SK-N-SH treated with all-trans-retinoic acid at 6 μM for 48 hours (cell line): ENCODE measurements at regions not wholly inside any gene's neighbourhood (a gene's known extent, or its start where the extent isn't known, plus 50 kb on each side); places are given as distances from the start of the nearest gene placed in this dataset.

ENCODE experiments used
- ATAC-seq: fragments of 200-7000 bp; cut with Tn5 transposase; 3 replicates; pipeline ENCODE4 v1.9.1; 2020; ENCODE audit warnings: mild to moderate bottlenecking, moderate library complexity
- ARNTL ChIP-seq: fragments of 450-650 bp; formaldehyde crosslinking; IDR thresholded peaks from 2 replicates; pipeline ENCODE4 v1.5.0; 2020; ENCODE audit warnings: low read depth, mild to moderate bottlenecking, moderate library complexity, borderline replicate concordance
- BACH2 ChIP-seq: fragments of 250-450 bp; sonication (Bioruptor Pico); IDR thresholded peaks from 2 replicates; pipeline ENCODE4 v1.9.0; 2021; ENCODE audit warnings: mild to moderate bottlenecking, borderline replicate concordance
- CSDC2 ChIP-seq: fragments of 250-450 bp; sonication (Bioruptor Pico); IDR thresholded peaks from 2 replicates; pipeline ENCODE4 v1.5.0; 2020; ENCODE audit warnings: mild to moderate bottlenecking, moderate library complexity
- ESRRG ChIP-seq: fragments of 250-450 bp; sonication (Bioruptor Pico); IDR thresholded peaks from 2 replicates; pipeline ENCODE4 v1.6.1; 2021; ENCODE audit warnings: mild to moderate bottlenecking
- GLIS3 ChIP-seq: fragments of 250-450 bp; sonication (Bioruptor Pico); IDR thresholded peaks from 2 replicates; pipeline ENCODE4 v1.5.0; 2020; ENCODE audit warnings: mild to moderate bottlenecking, moderate library complexity
- ISL1 ChIP-seq: fragments of 250-450 bp; sonication (Bioruptor Pico); IDR thresholded peaks from 2 replicates; pipeline ENCODE4 v2.1.2; 2022; ENCODE audit warnings: mild to moderate bottlenecking, moderate library complexity
- OSR1 ChIP-seq: fragments of 250-450 bp; sonication (Bioruptor Pico); IDR thresholded peaks from 2 replicates; pipeline ENCODE4 v1.8.0; 2022; ENCODE audit warnings: moderate library complexity, mild to moderate bottlenecking, inconsistent platforms
- PPARA ChIP-seq: fragments of 250-450 bp; sonication (Bioruptor Pico); IDR thresholded peaks from 2 replicates; pipeline ENCODE4 v1.5.0; 2020; ENCODE audit warnings: mild to moderate bottlenecking, borderline replicate concordance
- RARB ChIP-seq: fragments of 250-450 bp; sonication (Bioruptor Pico); IDR thresholded peaks from 2 replicates; pipeline ENCODE4 v1.8.0; 2021; ENCODE audit warnings: mild to moderate bottlenecking, moderate library complexity
- SNAI2 ChIP-seq: fragments of 250-450 bp; sonication (Bioruptor Pico); IDR thresholded peaks from 2 replicates; pipeline ENCODE4 v1.5.0; 2020; ENCODE audit warnings: mild to moderate bottlenecking, moderate library complexity
- TCF4 ChIP-seq: fragments of 250-450 bp; sonication (Bioruptor Pico); IDR thresholded peaks from 2 replicates; pipeline ENCODE4 v1.8.0; 2021; ENCODE audit warnings: mild to moderate bottlenecking, moderate library complexity, borderline replicate concordance
- ZC3H10 ChIP-seq: fragments of 250-450 bp; sonication (Bioruptor Pico); IDR thresholded peaks from 2 replicates; pipeline ENCODE4 v1.5.1; 2021; ENCODE audit warnings: mild to moderate bottlenecking, moderate library complexity
- ZFP30 ChIP-seq: fragments of 450-650 bp; formaldehyde crosslinking; IDR thresholded peaks from 2 replicates; pipeline ENCODE4 v1.5.0; 2022; ENCODE audit warnings: mild to moderate bottlenecking, moderate library complexity
- ZNF565 ChIP-seq: fragments of 450-650 bp; formaldehyde crosslinking; conservative IDR thresholded peaks from 2 replicates; pipeline ENCODE4 v1.5.0; 2020; ENCODE audit warnings: low read depth, mild to moderate bottlenecking, moderate library complexity
- ZNF70 ChIP-seq: fragments of 450-650 bp; formaldehyde crosslinking; IDR thresholded peaks from 2 replicates; pipeline ENCODE4 v1.5.0; 2020; ENCODE audit warnings: mild to moderate bottlenecking, moderate library complexity
- ZNF8 ChIP-seq: fragments of 450-650 bp; formaldehyde crosslinking; IDR thresholded peaks from 2 replicates; pipeline ENCODE4 v1.5.0; 2020; ENCODE audit warnings: mild to moderate bottlenecking, moderate library complexity
- TF ChIP-seq, protein P1 (sequence below): fragments of 250-450 bp; sonication (Bioruptor Pico); IDR thresholded peaks from 2 replicates; pipeline ENCODE4 v1.5.0; 2020; ENCODE audit warnings: mild to moderate bottlenecking, moderate library complexity
- TF ChIP-seq, protein P2 (sequence below): fragments of 250-450 bp; sonication (Bioruptor Pico); IDR thresholded peaks from 2 replicates; pipeline ENCODE4 v1.5.1; 2020; ENCODE audit warnings: low read depth, mild to moderate bottlenecking, moderate library complexity
- TF ChIP-seq, protein P3 (sequence below): fragments of 250-450 bp; sonication (Bioruptor Pico); IDR thresholded peaks from 2 replicates; pipeline ENCODE4 v1.8.0; 2021; ENCODE audit warnings: low read depth, mild to moderate bottlenecking, moderate library complexity, borderline replicate concordance
- TF ChIP-seq, protein P4 (sequence below): fragments of 250-450 bp; sonication (Bioruptor Pico); IDR thresholded peaks from 2 replicates; pipeline ENCODE4 v1.8.0; 2020; ENCODE audit warnings: mild to moderate bottlenecking, moderate library complexity, borderline replicate concordance
- TF ChIP-seq, protein P5 (sequence below): fragments of 250-450 bp; sonication (Bioruptor Pico); IDR thresholded peaks from 2 replicates; pipeline ENCODE4 v1.5.1; 2021; ENCODE audit warnings: mild to moderate bottlenecking, moderate library complexity

DNA sequence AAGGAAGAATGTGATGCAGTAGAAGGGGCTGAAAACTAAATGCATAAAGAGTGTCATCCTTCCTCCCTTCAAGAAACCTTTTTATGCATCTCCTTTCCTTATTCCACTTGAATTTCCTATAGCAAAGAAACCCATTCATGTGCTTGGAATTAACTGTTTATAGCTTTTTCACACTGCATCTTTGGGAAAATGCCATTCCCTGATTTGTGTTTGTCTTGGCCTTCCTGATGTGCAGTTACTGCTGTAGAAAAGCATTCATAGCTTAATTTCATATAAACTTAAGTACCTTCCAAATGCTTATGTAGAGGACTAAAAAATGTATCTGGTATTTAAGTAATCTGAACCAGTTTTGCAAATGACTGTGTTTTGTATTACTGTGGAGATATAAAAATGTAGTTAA is 61.8 kb downstream of the SDR9C7 start:
- ATAC-seq: no peak
- TF ChIP-seq ZC3H10 (CRISPR knock-in tag) (no peak), SNAI2 (no peak), ZNF70 (CRISPR knock-in tag) (no peak), CSDC2 (no peak), ZFP30 (no peak), ESRRG (no peak), BACH2 (CRISPR knock-in tag) (no peak), OSR1 (no peak), ZNF565 (no peak), GLIS3 (CRISPR knock-in tag) (no peak), RARB (CRISPR knock-in tag) (no peak), ARNTL (CRISPR knock-in tag) (no peak)
- TF ChIP-seq, protein P1, sequence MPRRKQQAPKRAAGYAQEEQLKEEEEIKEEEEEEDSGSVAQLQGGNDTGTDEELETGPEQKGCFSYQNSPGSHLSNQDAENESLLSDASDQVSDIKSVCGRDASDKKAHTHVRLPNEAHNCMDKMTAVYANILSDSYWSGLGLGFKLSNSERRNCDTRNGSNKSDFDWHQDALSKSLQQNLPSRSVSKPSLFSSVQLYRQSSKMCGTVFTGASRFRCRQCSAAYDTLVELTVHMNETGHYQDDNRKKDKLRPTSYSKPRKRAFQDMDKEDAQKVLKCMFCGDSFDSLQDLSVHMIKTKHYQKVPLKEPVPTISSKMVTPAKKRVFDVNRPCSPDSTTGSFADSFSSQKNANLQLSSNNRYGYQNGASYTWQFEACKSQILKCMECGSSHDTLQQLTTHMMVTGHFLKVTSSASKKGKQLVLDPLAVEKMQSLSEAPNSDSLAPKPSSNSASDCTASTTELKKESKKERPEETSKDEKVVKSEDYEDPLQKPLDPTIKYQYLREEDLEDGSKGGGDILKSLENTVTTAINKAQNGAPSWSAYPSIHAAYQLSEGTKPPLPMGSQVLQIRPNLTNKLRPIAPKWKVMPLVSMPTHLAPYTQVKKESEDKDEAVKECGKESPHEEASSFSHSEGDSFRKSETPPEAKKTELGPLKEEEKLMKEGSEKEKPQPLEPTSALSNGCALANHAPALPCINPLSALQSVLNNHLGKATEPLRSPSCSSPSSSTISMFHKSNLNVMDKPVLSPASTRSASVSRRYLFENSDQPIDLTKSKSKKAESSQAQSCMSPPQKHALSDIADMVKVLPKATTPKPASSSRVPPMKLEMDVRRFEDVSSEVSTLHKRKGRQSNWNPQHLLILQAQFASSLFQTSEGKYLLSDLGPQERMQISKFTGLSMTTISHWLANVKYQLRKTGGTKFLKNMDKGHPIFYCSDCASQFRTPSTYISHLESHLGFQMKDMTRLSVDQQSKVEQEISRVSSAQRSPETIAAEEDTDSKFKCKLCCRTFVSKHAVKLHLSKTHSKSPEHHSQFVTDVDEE: no peak
- TF ChIP-seq, protein P2, sequence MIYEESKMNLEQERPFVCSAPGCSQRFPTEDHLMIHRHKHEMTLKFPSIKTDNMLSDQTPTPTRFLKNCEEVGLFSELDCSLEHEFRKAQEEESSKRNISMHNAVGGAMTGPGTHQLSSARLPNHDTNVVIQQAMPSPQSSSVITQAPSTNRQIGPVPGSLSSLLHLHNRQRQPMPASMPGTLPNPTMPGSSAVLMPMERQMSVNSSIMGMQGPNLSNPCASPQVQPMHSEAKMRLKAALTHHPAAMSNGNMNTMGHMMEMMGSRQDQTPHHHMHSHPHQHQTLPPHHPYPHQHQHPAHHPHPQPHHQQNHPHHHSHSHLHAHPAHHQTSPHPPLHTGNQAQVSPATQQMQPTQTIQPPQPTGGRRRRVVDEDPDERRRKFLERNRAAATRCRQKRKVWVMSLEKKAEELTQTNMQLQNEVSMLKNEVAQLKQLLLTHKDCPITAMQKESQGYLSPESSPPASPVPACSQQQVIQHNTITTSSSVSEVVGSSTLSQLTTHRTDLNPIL (CRISPR knock-in tag): no peak
- TF ChIP-seq, protein P3, sequence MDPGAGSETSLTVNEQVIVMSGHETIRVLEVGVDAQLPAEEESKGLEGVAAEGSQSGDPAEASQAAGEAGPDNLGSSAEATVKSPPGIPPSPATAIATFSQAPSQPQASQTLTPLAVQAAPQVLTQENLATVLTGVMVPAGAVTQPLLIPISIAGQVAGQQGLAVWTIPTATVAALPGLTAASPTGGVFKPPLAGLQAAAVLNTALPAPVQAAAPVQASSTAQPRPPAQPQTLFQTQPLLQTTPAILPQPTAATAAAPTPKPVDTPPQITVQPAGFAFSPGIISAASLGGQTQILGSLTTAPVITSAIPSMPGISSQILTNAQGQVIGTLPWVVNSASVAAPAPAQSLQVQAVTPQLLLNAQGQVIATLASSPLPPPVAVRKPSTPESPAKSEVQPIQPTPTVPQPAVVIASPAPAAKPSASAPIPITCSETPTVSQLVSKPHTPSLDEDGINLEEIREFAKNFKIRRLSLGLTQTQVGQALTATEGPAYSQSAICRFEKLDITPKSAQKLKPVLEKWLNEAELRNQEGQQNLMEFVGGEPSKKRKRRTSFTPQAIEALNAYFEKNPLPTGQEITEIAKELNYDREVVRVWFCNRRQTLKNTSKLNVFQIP: no peak
- TF ChIP-seq, protein P4, sequence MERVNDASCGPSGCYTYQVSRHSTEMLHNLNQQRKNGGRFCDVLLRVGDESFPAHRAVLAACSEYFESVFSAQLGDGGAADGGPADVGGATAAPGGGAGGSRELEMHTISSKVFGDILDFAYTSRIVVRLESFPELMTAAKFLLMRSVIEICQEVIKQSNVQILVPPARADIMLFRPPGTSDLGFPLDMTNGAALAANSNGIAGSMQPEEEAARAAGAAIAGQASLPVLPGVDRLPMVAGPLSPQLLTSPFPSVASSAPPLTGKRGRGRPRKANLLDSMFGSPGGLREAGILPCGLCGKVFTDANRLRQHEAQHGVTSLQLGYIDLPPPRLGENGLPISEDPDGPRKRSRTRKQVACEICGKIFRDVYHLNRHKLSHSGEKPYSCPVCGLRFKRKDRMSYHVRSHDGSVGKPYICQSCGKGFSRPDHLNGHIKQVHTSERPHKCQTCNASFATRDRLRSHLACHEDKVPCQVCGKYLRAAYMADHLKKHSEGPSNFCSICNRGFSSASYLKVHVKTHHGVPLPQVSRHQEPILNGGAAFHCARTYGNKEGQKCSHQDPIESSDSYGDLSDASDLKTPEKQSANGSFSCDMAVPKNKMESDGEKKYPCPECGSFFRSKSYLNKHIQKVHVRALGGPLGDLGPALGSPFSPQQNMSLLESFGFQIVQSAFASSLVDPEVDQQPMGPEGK: no peak
- TF ChIP-seq, all 23 proteins: peak for 0

DNA sequence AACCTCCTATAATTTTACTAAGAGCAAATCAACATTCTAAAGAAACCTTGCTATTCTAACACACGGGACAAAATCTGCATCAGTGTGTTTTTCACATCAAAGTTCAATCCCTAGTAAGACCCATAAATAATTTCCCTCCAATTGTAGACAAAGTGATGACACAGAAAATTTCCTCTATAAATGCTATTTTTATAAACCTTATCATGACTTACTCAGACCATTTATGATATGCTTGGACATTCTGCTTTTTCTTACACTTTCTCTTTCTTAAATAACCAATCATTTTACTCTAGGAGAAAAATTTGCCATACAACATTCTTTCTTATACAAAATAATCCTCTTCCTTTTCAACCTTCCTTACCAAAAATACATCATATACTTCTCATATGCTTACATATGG is 67.0 kb downstream of the SDR9C7 start:
- no peak for ATAC-seq

DNA sequence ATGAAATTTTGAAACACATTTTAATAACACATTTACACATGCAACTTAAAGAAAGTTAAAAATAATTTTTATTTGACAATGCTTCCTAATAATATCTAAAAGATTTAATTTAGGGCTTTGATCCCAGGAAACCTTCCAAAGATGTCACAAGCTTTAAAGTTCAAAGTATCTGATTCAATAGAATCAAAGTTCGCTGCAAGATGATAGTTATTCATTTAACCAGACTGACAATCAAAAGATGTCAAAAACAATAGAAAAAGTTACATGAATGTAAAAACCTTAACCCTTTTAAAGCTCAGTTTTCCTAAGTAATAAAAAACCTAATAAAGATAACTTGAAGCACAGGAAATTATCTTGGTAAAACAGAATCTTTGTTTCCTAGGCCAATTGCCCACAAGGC is 67.7 kb downstream of the SDR9C7 start:
- TF ChIP-seq ESRRG: no peak
- no peak for ATAC-seq

More for the DNA sequence above, 67.0 kb downstream of the SDR9C7 start:
- TF ChIP-seq ZNF8 (CRISPR knock-in tag) (no peak), ZNF565 (no peak), ISL1 (CRISPR knock-in tag) (no peak), ZFP30 (no peak), BACH2 (CRISPR knock-in tag) (no peak), SNAI2 (no peak), PPARA (no peak)
- TF ChIP-seq, protein P5, sequence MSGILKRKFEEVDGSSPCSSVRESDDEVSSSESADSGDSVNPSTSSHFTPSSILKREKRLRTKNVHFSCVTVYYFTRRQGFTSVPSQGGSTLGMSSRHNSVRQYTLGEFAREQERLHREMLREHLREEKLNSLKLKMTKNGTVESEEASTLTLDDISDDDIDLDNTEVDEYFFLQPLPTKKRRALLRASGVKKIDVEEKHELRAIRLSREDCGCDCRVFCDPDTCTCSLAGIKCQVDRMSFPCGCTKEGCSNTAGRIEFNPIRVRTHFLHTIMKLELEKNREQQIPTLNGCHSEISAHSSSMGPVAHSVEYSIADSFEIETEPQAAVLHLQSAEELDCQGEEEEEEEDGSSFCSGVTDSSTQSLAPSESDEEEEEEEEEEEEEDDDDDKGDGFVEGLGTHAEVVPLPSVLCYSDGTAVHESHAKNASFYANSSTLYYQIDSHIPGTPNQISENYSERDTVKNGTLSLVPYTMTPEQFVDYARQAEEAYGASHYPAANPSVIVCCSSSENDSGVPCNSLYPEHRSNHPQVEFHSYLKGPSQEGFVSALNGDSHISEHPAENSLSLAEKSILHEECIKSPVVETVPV: no peak

DNA sequence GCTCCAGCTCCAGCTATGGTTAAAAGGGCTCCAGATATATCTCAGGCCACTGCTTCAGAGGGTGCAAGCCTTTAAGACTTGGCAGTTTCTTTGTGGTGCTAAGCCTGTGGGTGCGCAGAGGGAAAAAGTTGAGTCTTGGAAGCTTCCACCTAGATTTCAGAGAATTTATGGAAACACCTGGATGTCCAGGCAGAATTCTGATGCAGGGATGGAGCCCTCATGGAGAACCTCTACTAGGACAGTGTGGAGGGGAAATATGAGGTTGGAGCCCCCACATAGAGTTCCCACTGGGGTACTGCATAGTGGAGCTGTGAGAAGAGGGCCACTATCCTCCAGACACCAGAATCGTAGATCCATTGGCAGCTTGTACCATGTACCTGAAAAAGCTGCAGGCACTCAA is 69.9 kb downstream of the SDR9C7 start:
- ATAC-seq: no peak
- TF ChIP-seq GLIS3 (CRISPR knock-in tag) (no peak), ZC3H10 (CRISPR knock-in tag) (no peak), ARNTL (CRISPR knock-in tag) (no peak), PPARA (no peak), TCF4 (no peak), ZNF70 (CRISPR knock-in tag) (no peak)
- TF ChIP-seq, protein P3: no peak
